Parathyroid adenoma (tissue), 2 donors: ENCODE measurements at regions not wholly inside any gene's neighbourhood (a gene's known extent, or its start where the extent isn't known, plus 50 kb on each side); places are given as distances from the start of the nearest gene placed in this dataset.

ENCODE experiments used
- H2AFZ ChIP-seq: fragments of 300-600 bp; sonication (generic); one replicate; pipeline ENCODE4 v1.7.0; 2017; ENCODE audit warnings: antibody characterized with exemption, mild to moderate bottlenecking
- H3K27ac ChIP-seq: fragments of 300-600 bp; sonication (generic); one replicate; pipeline ENCODE4 v1.7.0; 2017
- H3K27me3 ChIP-seq: fragments of 300-600 bp; sonication (generic); one replicate; pipeline ENCODE4 v1.7.0; 2017; ENCODE audit warnings: low read length; ENCODE audit not compliant: control insufficient read depth, insufficient read depth
- H3K36me3 ChIP-seq: fragments of 300-600 bp; sonication (generic); one replicate; pipeline ENCODE4 v1.7.0; 2017; ENCODE audit warnings: low read length; ENCODE audit not compliant: control insufficient read depth, insufficient read depth
- H3K4me1 ChIP-seq: fragments of 300-600 bp; sonication (generic); one replicate; pipeline ENCODE4 v1.7.0; 2017; ENCODE audit warnings: control low read depth
- H3K4me2 ChIP-seq: fragments of 300-600 bp; sonication (generic); one replicate; pipeline ENCODE4 v1.7.0; 2017; ENCODE audit warnings: low read length
- H3K4me3 ChIP-seq: fragments of 300-600 bp; sonication (generic); one replicate; pipeline ENCODE4 v1.7.0; 2017; ENCODE audit warnings: low read depth, low read length
- H3K79me2 ChIP-seq: fragments of 300-600 bp; sonication (generic); one replicate; pipeline ENCODE4 v1.7.0; 2017; ENCODE audit warnings: control low read depth
- H3K9ac ChIP-seq: fragments of 300-600 bp; sonication (generic); one replicate; pipeline ENCODE4 v1.7.0; 2017; ENCODE audit warnings: mild to moderate bottlenecking
- H3K9me3 ChIP-seq: fragments of 300-600 bp; sonication (generic); one replicate; pipeline ENCODE4 v1.7.0; 2017; ENCODE audit warnings: low read length; ENCODE audit not compliant: control insufficient read depth
- CTCF ChIP-seq: fragments of 300-600 bp; sonication (generic); IDR thresholded peaks from one replicate; pipeline ENCODE4 v1.7.0; 2017; ENCODE audit warnings: antibody characterized with exemption, mild to moderate bottlenecking
- donor health status: primary hyperparathyroidism.

- Histone ChIP-seq H3K4me1 (no peaks in the 10 kb centered on the region), H3K9ac (no peak overlapping the region), H3K4me2 (no peak overlapping the region), H3K27me3 (no peaks in the 10 kb centered on the region), H3K4me3 (no peak overlapping the region), H3K27ac (no peak overlapping the region), H2AFZ (no peak overlapping the region), H3K9me3 (no peaks in the 10 kb centered on the region), H3K79me2 (no peaks in the 10 kb centered on the region), H3K36me3 (no peaks in the 10 kb centered on the region)
- TF ChIP-seq CTCF = no peak
Observed at GRCh38 chr1:188122646-188123045, 1293.9 kb downstream of the PLA2G4A start.

- no peak overlapping the region for H3K9ac ChIP-seq
- H3K4me3 ChIP-seq = no peak overlapping the region
- no peak overlapping the region for H3K27ac ChIP-seq
- no peak overlapping the region for H3K4me2 ChIP-seq
- H3K79me2 ChIP-seq = no peaks in the 10 kb centered on the region
- H3K4me1 ChIP-seq = no peaks in the 10 kb centered on the region
- TF ChIP-seq CTCF = no peak
- no peaks in the 10 kb centered on the region for H3K27me3 ChIP-seq
- no peak overlapping the region for H2AFZ ChIP-seq
- H3K36me3 ChIP-seq = no peaks in the 10 kb centered on the region
- no peaks in the 10 kb centered on the region for H3K9me3 ChIP-seq
Observed at GRCh38 chr1:188127507-188127906, 1298.8 kb downstream of the PLA2G4A start.

- Histone ChIP-seq H3K79me2 (no peaks in the 10 kb centered on the region), H3K4me1 (no peaks in the 10 kb centered on the region), H3K9me3 (no peaks in the 10 kb centered on the region), H3K4me3 (no peak overlapping the region), H3K4me2 (no peak overlapping the region), H2AFZ (no peak overlapping the region), H3K27ac (no peak overlapping the region), H3K9ac (no peak overlapping the region), H3K36me3 (no peaks in the 10 kb centered on the region), H3K27me3 (no peaks in the 10 kb centered on the region)
- no peak for TF ChIP-seq CTCF
Observed at GRCh38 chr1:188128761-188129160, 1300.0 kb downstream of the PLA2G4A start.

GRCh38 chr1:188129856-188130838 is 1301.4 kb downstream of the PLA2G4A start:
- no peak for TF ChIP-seq CTCF
- Histone ChIP-seq H3K4me3 (no peak overlapping the region), H3K4me2 (no peak overlapping the region), H3K36me3 (no peaks in the 10 kb centered on the region), H3K9me3 (no peaks in the 10 kb centered on the region), H3K9ac (no peak overlapping the region), H3K79me2 (no peaks in the 10 kb centered on the region), H3K4me1 (no peaks in the 10 kb centered on the region), H3K27me3 (no peaks in the 10 kb centered on the region), H2AFZ (no peak overlapping the region), H3K27ac (no peak overlapping the region)
